ENCODE measurements at regions not wholly inside any gene's neighbourhood (a gene's known extent, or its start where the extent isn't known, plus 50 kb on each side); places are given as distances from the start of the nearest gene placed in this dataset.

DNA sequence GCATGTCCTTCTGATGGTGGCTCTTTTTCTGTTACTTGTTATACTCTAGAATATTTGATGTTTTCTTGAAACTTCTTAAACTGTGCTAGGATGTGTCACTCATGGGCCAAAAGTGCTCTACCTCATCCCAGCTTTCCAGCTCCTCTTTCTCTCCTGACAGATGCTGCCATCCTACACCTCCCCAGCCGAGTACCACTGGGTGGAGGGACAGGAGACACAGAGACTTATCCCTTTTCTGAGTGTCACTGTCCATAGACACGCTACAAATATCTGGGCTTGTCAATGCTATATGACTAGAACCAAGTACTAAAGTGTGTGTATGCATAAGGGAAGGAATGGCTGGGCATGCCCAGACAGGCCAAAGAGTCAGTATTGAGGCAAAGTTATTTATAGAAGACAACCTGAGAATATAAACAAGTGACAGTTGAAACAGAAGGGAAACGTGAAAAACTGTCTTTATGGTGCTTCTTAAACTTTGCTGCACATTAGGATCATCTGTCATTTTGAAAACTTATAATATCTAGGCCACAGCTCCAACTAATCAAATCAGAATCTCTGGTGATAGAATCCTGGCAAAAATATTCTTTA is 188.0 kb downstream of the CARTPT start:
- Histone ChIP-seq H3K36me3 (replicated peaks in 1 of 2; ENCODE audit: control insufficient read depth in 2 of 2, insufficient read depth in 2 of 2, low read length in 2 of 2) (peaks cover 0 to 1% of the 10 kb centered on the region in 2 donors), H3K18ac (ENCODE audit: low read length) (no peak overlapping the region), H3K4ac (ENCODE audit: low read length) (no peak overlapping the region), H2BK120ac (ENCODE audit: low read depth, low read length) (no peak overlapping the region), H2AK5ac (ENCODE audit: low read depth, low read length) (no peak overlapping the region), H2BK5ac (ENCODE audit: low read length) (no peak overlapping the region), H3K4me3 (ENCODE audit: low read length in 2 of 2) (no peak overlapping the region), H3K27me3 (ENCODE audit: control insufficient read depth in 3 of 3, insufficient read depth in 3 of 3, low read depth in 1 of 3, low read length in 3 of 3) (no peaks in the 10 kb centered on the region), H4K8ac (ENCODE audit: low read depth, low read length) (no peak overlapping the region), H3K9me3 (replicated peaks in 1 of 2; ENCODE audit: control insufficient read depth in 2 of 2, insufficient read depth in 1 of 2, low read depth in 1 of 2, low read length in 2 of 2) (peaks cover 2 to 7% of the 10 kb centered on the region in 2 donors), H3K4me1 (ENCODE audit: control insufficient read depth in 2 of 2, insufficient read depth in 1 of 2, low read depth in 1 of 2, low read length in 2 of 2) (peaks cover 4 to 5% of the 10 kb centered on the region in 2 donors), H2BK15ac (ENCODE audit: low read length) (no peak overlapping the region), H3K23ac (ENCODE audit: low read depth, low read length, poor library complexity) (no peak overlapping the region), H3K9ac (ENCODE audit: low read depth, low read length, poor library complexity) (no peak overlapping the region), H2BK12ac (ENCODE audit: low read length) (no peak overlapping the region), H3K79me1 (ENCODE audit: low read depth, low read length) (no peaks in the 10 kb centered on the region), H3K27ac (replicated peaks; ENCODE audit: low read length) (no peak overlapping the region), H2AFZ (ENCODE audit: low read length) (peak overlapping the region; percentile 75), H4K91ac (ENCODE audit: low read depth, low read length, poor library complexity) (no peak overlapping the region), H3K14ac (ENCODE audit: low read length) (no peak overlapping the region), H3K4me2 (ENCODE audit: insufficient read depth, low read length, poor library complexity, severe bottlenecking) (no peak overlapping the region)
- WGBS, 2 donors (ENCODE audit: extremely low coverage in 2 of 2, insufficient read length in 2 of 2, insufficient replicate concordance in 1 of 2), result no CpG with 5 or more reads among the region's 3 CpGs
- no peak for DNase-seq (ENCODE audit: low spot score)

DNA sequence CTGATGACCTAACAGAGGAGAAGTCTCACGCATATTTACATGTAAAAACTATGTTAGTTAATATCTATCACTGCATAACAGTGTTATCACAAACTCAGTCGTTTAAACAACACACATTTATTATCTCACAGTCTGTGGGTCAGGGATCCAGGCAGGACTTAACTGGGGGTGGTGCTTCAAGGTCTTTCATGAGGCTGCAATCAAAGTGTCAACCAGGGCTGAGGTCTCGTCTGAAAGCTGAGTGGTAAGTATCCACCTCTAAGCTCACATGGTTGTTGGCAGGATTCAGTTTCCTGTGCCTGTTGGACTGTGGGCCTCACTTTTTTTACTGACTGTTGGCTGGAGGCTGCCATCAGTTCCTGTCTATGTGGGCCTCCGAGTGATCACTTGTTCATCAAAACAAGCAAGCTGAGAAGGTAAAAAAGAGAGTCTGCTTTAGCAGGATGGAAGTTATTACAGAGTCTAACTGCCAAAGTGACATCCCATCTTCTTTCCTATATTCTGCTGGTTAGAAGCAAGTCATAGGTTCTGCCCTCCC is 188.6 kb downstream of the CARTPT start:
- H3K23ac ChIP-seq (ENCODE audit: low read depth, low read length, poor library complexity), result no peak overlapping the region
- no peak overlapping the region for H4K91ac ChIP-seq (ENCODE audit: low read depth, low read length, poor library complexity)
- H3K4me2 ChIP-seq (ENCODE audit: insufficient read depth, low read length, poor library complexity, severe bottlenecking), result no peak overlapping the region
- H2BK15ac ChIP-seq (ENCODE audit: low read length), result no peak overlapping the region
- peaks cover 4 to 5% of the 10 kb centered on the region in 2 donors for H3K4me1 ChIP-seq (ENCODE audit: control insufficient read depth in 2 of 2, insufficient read depth in 1 of 2, low read depth in 1 of 2, low read length in 2 of 2)
- no peak overlapping the region for H2BK12ac ChIP-seq (ENCODE audit: low read length)
- H3K36me3 ChIP-seq (replicated peaks in 1 of 2; ENCODE audit: control insufficient read depth in 2 of 2, insufficient read depth in 2 of 2, low read length in 2 of 2), result peaks cover 0 to 1% of the 10 kb centered on the region in 2 donors
- peak overlapping the region; percentile 75 for H2AFZ ChIP-seq (ENCODE audit: low read length)
- H3K4me3 ChIP-seq (ENCODE audit: low read length in 2 of 2), result no peak overlapping the region
- H2BK5ac ChIP-seq (ENCODE audit: low read length), result no peak overlapping the region
- no peak overlapping the region for H3K14ac ChIP-seq (ENCODE audit: low read length)
- no peak overlapping the region for H3K4ac ChIP-seq (ENCODE audit: low read length)
- no peak overlapping the region for H4K8ac ChIP-seq (ENCODE audit: low read depth, low read length)
- WGBS, 2 donors (ENCODE audit: extremely low coverage in 2 of 2, insufficient read length in 2 of 2, insufficient replicate concordance in 1 of 2), result no CpG with 5 or more reads among the region's 4 CpGs
- H3K9me3 ChIP-seq (replicated peaks in 1 of 2; ENCODE audit: control insufficient read depth in 2 of 2, insufficient read depth in 1 of 2, low read depth in 1 of 2, low read length in 2 of 2), result peaks cover 2 to 7% of the 10 kb centered on the region in 2 donors
- no peak for DNase-seq (ENCODE audit: low spot score)
- H2AK5ac ChIP-seq (ENCODE audit: low read depth, low read length), result no peak overlapping the region
- H3K27me3 ChIP-seq (ENCODE audit: control insufficient read depth in 3 of 3, insufficient read depth in 3 of 3, low read depth in 1 of 3, low read length in 3 of 3), result no peaks in the 10 kb centered on the region
- H3K79me1 ChIP-seq (ENCODE audit: low read depth, low read length), result no peaks in the 10 kb centered on the region
- no peak overlapping the region for H2BK120ac ChIP-seq (ENCODE audit: low read depth, low read length)
- no peak overlapping the region for H3K27ac ChIP-seq (replicated peaks; ENCODE audit: low read length)
- H3K18ac ChIP-seq (ENCODE audit: low read length), result no peak overlapping the region
- no peak overlapping the region for H3K9ac ChIP-seq (ENCODE audit: low read depth, low read length, poor library complexity)

- H3K23ac ChIP-seq (ENCODE audit: low read depth, low read length, poor library complexity), result no peak overlapping the region
- no peak overlapping the region for H3K9ac ChIP-seq (ENCODE audit: low read depth, low read length, poor library complexity)
- no peak overlapping the region for H3K4me3 ChIP-seq (ENCODE audit: low read length in 2 of 2)
- no peak overlapping the region for H3K14ac ChIP-seq (ENCODE audit: low read length)
- DNase-seq (ENCODE audit: low spot score), result no peak
- no peak overlapping the region for H2BK12ac ChIP-seq (ENCODE audit: low read length)
- H2BK15ac ChIP-seq (ENCODE audit: low read length), result no peak overlapping the region
- no peak overlapping the region for H3K18ac ChIP-seq (ENCODE audit: low read length)
- no peak overlapping the region for H2BK5ac ChIP-seq (ENCODE audit: low read length)
- no peak overlapping the region for H3K27ac ChIP-seq (replicated peaks; ENCODE audit: low read length)
- peaks cover 4 to 5% of the 10 kb centered on the region in 2 donors for H3K4me1 ChIP-seq (ENCODE audit: control insufficient read depth in 2 of 2, insufficient read depth in 1 of 2, low read depth in 1 of 2, low read length in 2 of 2)
- WGBS, 2 donors (ENCODE audit: extremely low coverage in 2 of 2, insufficient read length in 2 of 2, insufficient replicate concordance in 1 of 2), result no CpG with 5 or more reads among the region's 3 CpGs
- H3K79me1 ChIP-seq (ENCODE audit: low read depth, low read length), result no peaks in the 10 kb centered on the region
- H3K4me2 ChIP-seq (ENCODE audit: insufficient read depth, low read length, poor library complexity, severe bottlenecking), result no peak overlapping the region
- H3K36me3 ChIP-seq (replicated peaks in 1 of 2; ENCODE audit: control insufficient read depth in 2 of 2, insufficient read depth in 2 of 2, low read length in 2 of 2), result peaks cover 0 to 1% of the 10 kb centered on the region in 2 donors
- H2AFZ ChIP-seq (ENCODE audit: low read length), result no peak overlapping the region
- H3K27me3 ChIP-seq (ENCODE audit: control insufficient read depth in 3 of 3, insufficient read depth in 3 of 3, low read depth in 1 of 3, low read length in 3 of 3), result no peaks in the 10 kb centered on the region
- no peak overlapping the region for H3K4ac ChIP-seq (ENCODE audit: low read length)
- H3K9me3 ChIP-seq (replicated peaks in 1 of 2; ENCODE audit: control insufficient read depth in 2 of 2, insufficient read depth in 1 of 2, low read depth in 1 of 2, low read length in 2 of 2), result peaks cover 0 to under 1% of the 10 kb centered on the region in 2 donors
- no peak overlapping the region for H2BK120ac ChIP-seq (ENCODE audit: low read depth, low read length)
- no peak overlapping the region for H4K91ac ChIP-seq (ENCODE audit: low read depth, low read length, poor library complexity)
- H2AK5ac ChIP-seq (ENCODE audit: low read depth, low read length), result no peak overlapping the region
- H4K8ac ChIP-seq (ENCODE audit: low read depth, low read length), result no peak overlapping the region
These were observed 191.7 kb downstream of the CARTPT start for GRCh38 chr5:71910741-71911140.

- no CpG with 5 or more reads among the region's 1 CpG for WGBS, 2 donors (ENCODE audit: extremely low coverage in 2 of 2, insufficient read length in 2 of 2, insufficient replicate concordance in 1 of 2)
These were observed 192.9 kb downstream of the CARTPT start for GRCh38 chr5:71912021-71912420.

More at GRCh38 chr5:71912021-71912420, 192.9 kb downstream of the CARTPT start:
- Histone ChIP-seq H3K4me3 (ENCODE audit: low read length in 2 of 2) (no peak overlapping the region), H3K23ac (ENCODE audit: low read depth, low read length, poor library complexity) (no peak overlapping the region), H2BK5ac (ENCODE audit: low read length) (no peak overlapping the region), H2BK15ac (ENCODE audit: low read length) (no peak overlapping the region), H3K14ac (ENCODE audit: low read length) (no peak overlapping the region), H3K4me1 (ENCODE audit: control insufficient read depth in 2 of 2, insufficient read depth in 1 of 2, low read depth in 1 of 2, low read length in 2 of 2) (peaks cover 0 to 4% of the 10 kb centered on the region in 2 donors), H2BK12ac (ENCODE audit: low read length) (no peak overlapping the region), H2AK5ac (ENCODE audit: low read depth, low read length) (no peak overlapping the region), H3K9ac (ENCODE audit: low read depth, low read length, poor library complexity) (no peak overlapping the region), H4K8ac (ENCODE audit: low read depth, low read length) (no peak overlapping the region), H2AFZ (ENCODE audit: low read length) (no peak overlapping the region), H4K91ac (ENCODE audit: low read depth, low read length, poor library complexity) (no peak overlapping the region), H3K27me3 (ENCODE audit: control insufficient read depth in 3 of 3, insufficient read depth in 3 of 3, low read depth in 1 of 3, low read length in 3 of 3) (no peaks in the 10 kb centered on the region), H3K4ac (ENCODE audit: low read length) (no peak overlapping the region), H3K79me1 (ENCODE audit: low read depth, low read length) (no peaks in the 10 kb centered on the region), H3K9me3 (replicated peaks in 1 of 2; ENCODE audit: control insufficient read depth in 2 of 2, insufficient read depth in 1 of 2, low read depth in 1 of 2, low read length in 2 of 2) (peaks cover 3 to 9% of the 10 kb centered on the region in 2 donors), H2BK120ac (ENCODE audit: low read depth, low read length) (no peak overlapping the region), H3K18ac (ENCODE audit: low read length) (no peak overlapping the region), H3K27ac (replicated peaks; ENCODE audit: low read length) (no peak overlapping the region), H3K36me3 (replicated peaks in 1 of 2; ENCODE audit: control insufficient read depth in 2 of 2, insufficient read depth in 2 of 2, low read length in 2 of 2) (no peaks in the 10 kb centered on the region), H3K4me2 (ENCODE audit: insufficient read depth, low read length, poor library complexity, severe bottlenecking) (no peak overlapping the region)
- no peak for DNase-seq (ENCODE audit: low spot score)
